ENCODE measurements at regions not wholly inside any gene's neighbourhood (a gene's known extent, or its start where the extent isn't known, plus 50 kb on each side); places are given as distances from the start of the nearest gene placed in this dataset.

DNA sequence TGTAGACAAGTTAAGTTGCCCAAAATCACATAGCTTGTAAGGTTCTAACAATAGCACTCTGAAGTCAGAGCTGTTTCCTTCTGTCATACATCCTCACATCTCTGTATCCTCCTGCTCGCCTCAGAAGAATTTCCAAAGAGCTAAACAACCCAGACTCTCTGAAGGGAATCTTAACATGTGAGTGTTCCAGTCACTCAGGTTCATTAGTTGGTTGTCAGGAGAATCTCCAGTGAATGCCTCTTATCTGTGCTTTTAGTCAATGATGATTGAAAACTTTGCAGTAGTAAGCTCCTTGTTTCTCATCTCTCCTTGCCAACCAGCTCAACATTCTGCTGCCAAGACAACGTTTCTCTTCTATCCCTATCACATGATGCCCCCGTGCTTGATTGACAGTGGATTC, 195.5 kb downstream of the C11orf91 start:
- no peak for TF ChIP-seq POLR2A (IDR thresholded peaks at IDR 0.05)
- no peak for TF ChIP-seq POLR2AphosphoS5 (IDR thresholded peaks at IDR 0.05)
- no peak for TF ChIP-seq EP300 (IDR thresholded peaks at IDR 0.05)
- TF ChIP-seq, protein P1, sequence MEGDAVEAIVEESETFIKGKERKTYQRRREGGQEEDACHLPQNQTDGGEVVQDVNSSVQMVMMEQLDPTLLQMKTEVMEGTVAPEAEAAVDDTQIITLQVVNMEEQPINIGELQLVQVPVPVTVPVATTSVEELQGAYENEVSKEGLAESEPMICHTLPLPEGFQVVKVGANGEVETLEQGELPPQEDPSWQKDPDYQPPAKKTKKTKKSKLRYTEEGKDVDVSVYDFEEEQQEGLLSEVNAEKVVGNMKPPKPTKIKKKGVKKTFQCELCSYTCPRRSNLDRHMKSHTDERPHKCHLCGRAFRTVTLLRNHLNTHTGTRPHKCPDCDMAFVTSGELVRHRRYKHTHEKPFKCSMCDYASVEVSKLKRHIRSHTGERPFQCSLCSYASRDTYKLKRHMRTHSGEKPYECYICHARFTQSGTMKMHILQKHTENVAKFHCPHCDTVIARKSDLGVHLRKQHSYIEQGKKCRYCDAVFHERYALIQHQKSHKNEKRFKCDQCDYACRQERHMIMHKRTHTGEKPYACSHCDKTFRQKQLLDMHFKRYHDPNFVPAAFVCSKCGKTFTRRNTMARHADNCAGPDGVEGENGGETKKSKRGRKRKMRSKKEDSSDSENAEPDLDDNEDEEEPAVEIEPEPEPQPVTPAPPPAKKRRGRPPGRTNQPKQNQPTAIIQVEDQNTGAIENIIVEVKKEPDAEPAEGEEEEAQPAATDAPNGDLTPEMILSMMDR (IDR thresholded peaks at IDR 0.05) = no peak
- Histone ChIP-seq H3K9me3 (no peaks in the 10 kb centered on the region), H3K4me1 (no peaks in the 10 kb centered on the region), H3K4me3 (no peak overlapping the region), H3K27me3 (no peaks in the 10 kb centered on the region), H3K27ac (no peak overlapping the region), H3K36me3 (no peaks in the 10 kb centered on the region)
- no peak for DNase-seq (ENCODE audit: low spot score in 2 of 2)
- 65% methylated on average over 3 of the region's 3 CpGs for WGBS

DNA sequence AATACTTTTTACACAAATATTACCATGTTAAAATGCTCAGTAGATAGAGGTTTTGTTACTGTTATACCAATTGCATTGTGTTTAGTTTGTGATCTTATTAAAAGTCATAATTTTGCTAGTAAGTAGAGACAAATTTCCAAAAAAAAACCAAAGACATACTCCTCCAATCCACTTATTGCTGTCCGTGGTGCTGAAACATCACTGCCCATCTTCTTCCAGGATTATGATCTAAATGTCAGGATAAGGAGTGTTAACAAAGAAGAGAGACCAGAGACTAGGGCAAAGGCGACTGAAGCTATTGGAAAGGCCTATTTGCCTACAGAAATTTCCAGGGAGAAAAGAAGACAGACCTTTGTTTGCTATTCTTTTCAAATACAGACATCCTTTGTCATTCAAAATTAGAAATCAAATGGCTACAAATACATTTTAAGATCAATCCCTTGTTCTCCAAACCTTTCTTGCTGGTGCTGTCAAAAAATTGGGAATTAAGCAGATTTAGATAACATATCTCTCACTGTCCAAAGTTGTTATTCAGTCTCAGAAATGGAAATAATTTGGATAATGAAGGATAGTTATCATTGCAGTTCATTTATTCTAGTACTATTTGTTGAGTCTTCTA, 199.7 kb downstream of the C11orf91 start:
- 12% methylated on average over 2 of the region's 2 CpGs for WGBS
- no peak for DNase-seq (ENCODE audit: low spot score in 2 of 2)

DNA sequence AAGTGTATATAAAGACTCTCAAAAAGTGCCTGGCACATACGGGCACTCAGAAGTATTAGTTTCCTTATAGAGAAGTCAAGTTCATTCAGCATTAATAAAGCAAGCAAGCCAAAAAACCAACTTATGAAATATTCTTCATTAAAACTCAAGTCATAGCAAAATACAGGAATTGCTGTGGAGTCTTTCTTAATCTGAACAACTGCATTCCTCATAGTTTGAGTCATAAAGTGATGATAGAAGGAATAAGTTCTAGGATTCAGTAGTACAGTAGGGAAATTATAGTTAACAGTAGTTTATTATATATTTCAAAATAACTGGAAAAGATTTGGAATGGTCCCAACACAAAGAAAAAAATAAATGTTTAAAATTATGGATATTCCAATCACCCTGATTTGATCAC, 200.3 kb downstream of the C11orf91 start:
- Histone ChIP-seq H3K36me3 (no peaks in the 10 kb centered on the region), H3K27me3 (no peaks in the 10 kb centered on the region), H3K4me1 (no peaks in the 10 kb centered on the region), H3K27ac (no peak overlapping the region), H3K4me3 (no peak overlapping the region), H3K9me3 (no peaks in the 10 kb centered on the region)
- TF ChIP-seq POLR2AphosphoS5 (IDR thresholded peaks at IDR 0.05) = no peak
- TF ChIP-seq, protein P1 (IDR thresholded peaks at IDR 0.05) = no peak
- no peak for TF ChIP-seq EP300 (IDR thresholded peaks at IDR 0.05)
- no peak for TF ChIP-seq POLR2A (IDR thresholded peaks at IDR 0.05)
- no peak for DNase-seq (ENCODE audit: low spot score in 2 of 2)
- 100% methylated on average over 1 of the region's 1 CpG for WGBS

More for the DNA sequence above, 199.7 kb downstream of the C11orf91 start:
- Histone ChIP-seq H3K4me1 (no peaks in the 10 kb centered on the region), H3K36me3 (no peaks in the 10 kb centered on the region), H3K4me3 (no peak overlapping the region), H3K9me3 (no peaks in the 10 kb centered on the region), H3K27ac (no peak overlapping the region), H3K27me3 (no peaks in the 10 kb centered on the region)
- TF ChIP-seq, protein P1 (IDR thresholded peaks at IDR 0.05) = no peak
- TF ChIP-seq EP300 (IDR thresholded peaks at IDR 0.05) (no peak), POLR2A (IDR thresholded peaks at IDR 0.05) (no peak), POLR2AphosphoS5 (IDR thresholded peaks at IDR 0.05) (no peak)

DNA sequence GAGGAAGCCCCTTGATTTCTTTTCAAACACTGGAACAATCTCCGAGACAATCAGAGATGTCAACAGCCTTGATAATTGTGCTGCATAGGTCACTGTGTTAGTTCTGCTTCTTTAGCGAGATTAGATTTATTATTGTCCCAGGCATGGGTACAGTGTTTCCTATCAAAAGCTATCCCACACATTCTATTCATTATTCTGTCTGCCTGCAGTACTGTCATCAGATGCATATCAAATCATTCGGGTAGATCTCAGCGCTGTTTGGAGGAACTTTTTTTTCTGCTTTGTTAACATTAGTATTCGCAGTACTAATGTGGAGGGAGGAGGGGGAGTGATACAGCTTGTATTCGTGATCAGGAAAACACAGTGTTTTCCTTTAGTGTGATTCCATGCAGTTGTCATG, 208.0 kb downstream of the C11orf91 start:
- H3K4me1 ChIP-seq = no peaks in the 10 kb centered on the region
- TF ChIP-seq, protein P1 (IDR thresholded peaks at IDR 0.05) = no peak
- no peak for TF ChIP-seq POLR2A (IDR thresholded peaks at IDR 0.05)
- no peak for TF ChIP-seq POLR2AphosphoS5 (IDR thresholded peaks at IDR 0.05)
- TF ChIP-seq EP300 (IDR thresholded peaks at IDR 0.05) = no peak
- no peak overlapping the region for H3K27ac ChIP-seq
- no peaks in the 10 kb centered on the region for H3K36me3 ChIP-seq
- peaks cover 13% of the 10 kb centered on the region for H3K27me3 ChIP-seq
- H3K9me3 ChIP-seq = no peaks in the 10 kb centered on the region
- no peak overlapping the region for H3K4me3 ChIP-seq
- no peak for DNase-seq (ENCODE audit: low spot score in 2 of 2)
- WGBS = 62% methylated on average over 6 of the region's 6 CpGs

DNA sequence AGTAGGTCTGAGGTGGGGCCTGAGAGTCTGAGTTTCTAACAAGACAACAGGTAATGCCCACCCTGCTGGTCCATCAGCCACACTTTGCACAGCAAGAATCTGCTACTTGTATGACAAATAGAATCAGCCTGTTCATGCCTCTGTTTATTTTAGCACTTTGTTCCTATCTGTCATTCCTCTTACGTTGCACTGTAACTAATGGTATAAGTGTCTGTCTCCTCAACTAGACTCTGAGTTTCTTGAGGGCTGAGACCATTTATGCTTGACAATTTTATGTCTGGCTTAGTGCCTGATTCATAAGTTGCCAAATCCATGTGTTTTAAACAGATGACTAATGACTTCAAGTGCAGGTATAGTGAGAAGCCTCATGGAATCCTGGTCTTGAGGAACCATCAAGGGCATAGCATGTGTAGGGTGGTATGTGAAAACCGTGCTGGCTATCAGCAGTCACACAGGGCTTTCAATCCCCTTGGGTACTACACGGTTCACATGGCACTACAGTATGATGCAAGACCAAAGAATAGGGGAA, 209.7 kb downstream of the C11orf91 start:
- no peak overlapping the region for H3K4me3 ChIP-seq
- WGBS = 56% methylated on average over 3 of the region's 3 CpGs
- no peaks in the 10 kb centered on the region for H3K4me1 ChIP-seq
- H3K36me3 ChIP-seq = no peaks in the 10 kb centered on the region
- DNase-seq (ENCODE audit: low spot score in 2 of 2) = no peak
- no peak overlapping the region for H3K27ac ChIP-seq
- TF ChIP-seq POLR2AphosphoS5 (IDR thresholded peaks at IDR 0.05) = no peak
- TF ChIP-seq, protein P1 (IDR thresholded peaks at IDR 0.05) = no peak
- TF ChIP-seq POLR2A (IDR thresholded peaks at IDR 0.05) = no peak
- TF ChIP-seq EP300 (IDR thresholded peaks at IDR 0.05) = no peak
- H3K9me3 ChIP-seq = no peaks in the 10 kb centered on the region
- peaks cover 15% of the 10 kb centered on the region for H3K27me3 ChIP-seq

Measured in suprapubic skin (tissue), 4 donors.